Fibroblast of skin of left biceps (primary cell): ENCODE measurements at regions not wholly inside any gene's neighbourhood (a gene's known extent, or its start where the extent isn't known, plus 50 kb on each side); places are given as distances from the start of the nearest gene placed in this dataset.

Experiments
- DNase-seq, 2 experiments: peaks; one replicate each; pipeline ENCODE4 v3.0.0-alpha.2; 2013; ENCODE audit warnings: low read depth in 2 of 2

GRCh38 chr5:143761663-143762062 is 50.3 kb upstream of the HMHB1 start:
- no peak for DNase-seq

GRCh38 chr5:143760755-143761154 is 51.2 kb upstream of the HMHB1 start:
- no peak for DNase-seq

- no peak for DNase-seq
Measured at GRCh38 chr5:143760131-143760505, 51.8 kb upstream of the HMHB1 start.

GRCh38 chr5:143759396-143760130 is 52.4 kb upstream of the HMHB1 start:
- peak; percentile 39 to 43 for DNase-seq

- peak; percentile 77 to 79 for DNase-seq
Measured at GRCh38 chr5:143758750-143759149, 53.2 kb upstream of the HMHB1 start.

GRCh38 chr5:143758015-143758414 is 53.9 kb upstream of the HMHB1 start:
- no peak for DNase-seq

- no peak for DNase-seq
Measured at GRCh38 chr5:143757116-143757515, 54.8 kb upstream of the HMHB1 start.

GRCh38 chr5:143755966-143756365 is 56.0 kb upstream of the HMHB1 start:
- DNase-seq, result no peak

GRCh38 chr5:143752165-143752850 is 59.7 kb upstream of the HMHB1 start:
- no peak for DNase-seq

- DNase-seq, result no peak
Measured at GRCh38 chr5:143751342-143751741, 60.6 kb upstream of the HMHB1 start.

- DNase-seq, result no peak
Measured at GRCh38 chr5:143749581-143750205, 62.3 kb upstream of the HMHB1 start.

GRCh38 chr5:143748516-143748915 is 63.4 kb upstream of the HMHB1 start:
- DNase-seq, result no peak

- DNase-seq, result no peak
Measured at GRCh38 chr5:143742951-143743350, 69.0 kb upstream of the HMHB1 start.

GRCh38 chr5:143741421-143741820 is 70.5 kb upstream of the HMHB1 start:
- DNase-seq, result no peak

GRCh38 chr5:143740956-143741355 is 71.0 kb upstream of the HMHB1 start:
- DNase-seq, result no peak

GRCh38 chr5:143739746-143740145 is 72.2 kb upstream of the HMHB1 start:
- DNase-seq, result no peak

- no peak for DNase-seq
Measured at GRCh38 chr5:143738417-143739401, 73.3 kb upstream of the HMHB1 start.

GRCh38 chr5:143737062-143737461 is 74.9 kb upstream of the HMHB1 start:
- no peak for DNase-seq

GRCh38 chr5:143734456-143734780 is 77.5 kb upstream of the HMHB1 start:
- no peak for DNase-seq

- no peak for DNase-seq
Measured at GRCh38 chr5:143733665-143734455, 78.1 kb upstream of the HMHB1 start.

GRCh38 chr5:143732402-143732801 is 79.6 kb upstream of the HMHB1 start:
- no peak for DNase-seq
